ENCODE measurements at regions not wholly inside any gene's neighbourhood (a gene's known extent, or its start where the extent isn't known, plus 50 kb on each side); places are given as distances from the start of the nearest gene placed in this dataset.

GRCh38 chr4:79013756-79014155 lies 74.5 kb upstream of the PAQR3 start:
- DNase-seq (ENCODE audit: extremely low spot score) = no peak
- TF ChIP-seq FOXK2 (IDR thresholded peaks at IDR 0.05) (no peak), HDGF (IDR thresholded peaks at IDR 0.05; ENCODE audit: borderline replicate concordance) (no peak), FOXM1 (IDR thresholded peaks at IDR 0.05; ENCODE audit: borderline replicate concordance) (no peak), ELF4 (IDR thresholded peaks at IDR 0.05) (no peak), CTBP1 (IDR thresholded peaks at IDR 0.05; ENCODE audit: borderline replicate concordance) (no peak)
- ChIA-PET CTCF (no interaction called here), POLR2A (no interaction called here)

GRCh38 chr4:78990938-78991810 lies 51.9 kb upstream of the PAQR3 start:
- CTCF ChIA-PET = no interaction called here
- POLR2A ChIA-PET = no interaction called here
- no peak for TF ChIP-seq NFRKB (IDR thresholded peaks at IDR 0.05)
- TF ChIP-seq ELF4 (IDR thresholded peaks at IDR 0.05) = no peak
- no peak for DNase-seq (ENCODE audit: extremely low spot score)

- TF ChIP-seq L3MBTL2 (conservative IDR thresholded peaks at IDR 0.05) = no peak
- TF ChIP-seq SUZ12 (IDR thresholded peaks at IDR 0.05) = no peak
- TF ChIP-seq SP1 (IDR thresholded peaks at IDR 0.05) = no peak
- no peak for TF ChIP-seq ELF4 (IDR thresholded peaks at IDR 0.05)
- no peak for TF ChIP-seq TARDBP (IDR thresholded peaks at IDR 0.05)
- no peak for TF ChIP-seq ZNF384 (IDR thresholded peaks at IDR 0.05)
- TF ChIP-seq ARNT (IDR thresholded peaks at IDR 0.05) = no peak
- ChIA-PET POLR2A (no interaction called here), CTCF (interaction anchor here (0.6 kb wide), 1 partner anchor 496 kb away, joined by 3 read pairs; no protein-coding TSS in a partner anchor)
- no peak for DNase-seq (ENCODE audit: extremely low spot score)
Measured at GRCh38 chr4:78989697-78990270, 50.5 kb upstream of the PAQR3 start.
